ENCODE measurements at regions not wholly inside any gene's neighbourhood (a gene's known extent, or its start where the extent isn't known, plus 50 kb on each side); places are given as distances from the start of the nearest gene placed in this dataset.

DNA sequence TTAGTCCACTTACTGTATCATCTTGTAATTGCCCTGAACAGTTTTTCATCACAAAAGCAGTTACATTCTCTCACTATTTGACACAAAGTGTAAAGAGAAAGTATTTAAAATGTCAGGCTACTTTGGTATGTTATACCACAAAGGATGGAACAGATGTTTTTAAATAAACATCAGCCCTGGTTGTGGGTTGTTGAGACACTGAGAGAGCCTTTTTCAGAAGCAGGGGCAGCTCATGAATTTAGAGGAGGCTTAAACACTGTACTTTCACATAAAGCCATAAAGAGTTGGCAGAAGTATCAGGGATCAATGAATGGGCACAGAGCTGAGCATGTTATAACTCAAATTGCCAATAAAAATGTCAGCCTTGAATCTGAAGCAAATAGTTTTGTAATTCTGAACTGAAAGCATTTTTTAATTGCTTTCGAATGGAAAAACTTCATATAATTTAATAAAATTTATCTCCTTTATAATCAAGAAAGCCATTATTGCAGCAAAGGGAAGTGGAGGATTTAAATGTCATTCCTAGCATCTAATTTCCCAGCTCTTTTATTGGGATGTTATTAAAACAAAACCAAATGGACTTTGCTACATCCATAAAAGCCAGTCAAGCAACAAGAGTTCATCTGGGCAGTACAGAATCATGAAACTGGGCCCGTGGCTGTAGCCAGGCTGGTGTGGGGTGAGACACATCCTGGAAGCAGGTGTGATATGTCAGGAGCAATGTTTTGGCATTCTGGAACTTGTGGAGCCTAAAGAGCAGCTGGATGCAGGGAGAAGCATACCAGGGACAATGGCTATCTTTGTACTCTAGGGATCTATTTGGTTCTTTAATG is 95.1 kb upstream of the NT5C1B start:
- TF ChIP-seq, protein P1, sequence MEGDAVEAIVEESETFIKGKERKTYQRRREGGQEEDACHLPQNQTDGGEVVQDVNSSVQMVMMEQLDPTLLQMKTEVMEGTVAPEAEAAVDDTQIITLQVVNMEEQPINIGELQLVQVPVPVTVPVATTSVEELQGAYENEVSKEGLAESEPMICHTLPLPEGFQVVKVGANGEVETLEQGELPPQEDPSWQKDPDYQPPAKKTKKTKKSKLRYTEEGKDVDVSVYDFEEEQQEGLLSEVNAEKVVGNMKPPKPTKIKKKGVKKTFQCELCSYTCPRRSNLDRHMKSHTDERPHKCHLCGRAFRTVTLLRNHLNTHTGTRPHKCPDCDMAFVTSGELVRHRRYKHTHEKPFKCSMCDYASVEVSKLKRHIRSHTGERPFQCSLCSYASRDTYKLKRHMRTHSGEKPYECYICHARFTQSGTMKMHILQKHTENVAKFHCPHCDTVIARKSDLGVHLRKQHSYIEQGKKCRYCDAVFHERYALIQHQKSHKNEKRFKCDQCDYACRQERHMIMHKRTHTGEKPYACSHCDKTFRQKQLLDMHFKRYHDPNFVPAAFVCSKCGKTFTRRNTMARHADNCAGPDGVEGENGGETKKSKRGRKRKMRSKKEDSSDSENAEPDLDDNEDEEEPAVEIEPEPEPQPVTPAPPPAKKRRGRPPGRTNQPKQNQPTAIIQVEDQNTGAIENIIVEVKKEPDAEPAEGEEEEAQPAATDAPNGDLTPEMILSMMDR (IDR thresholded peaks at IDR 0.05; ENCODE audit: insufficient read depth in 1 of 2, low read depth in 1 of 2, low read length in 1 of 2, severe bottlenecking in 1 of 2, unreplicated experiment in 1 of 2), result no peak
- H3K9me3 ChIP-seq, result no peaks in the 10 kb centered on the region
- ChIA-PET POLR2A (no interaction called here), CTCF (no interaction called here)
- peaks cover 1% of the 10 kb centered on the region; the same call in 1 of the 2 replicates for H3K27me3 ChIP-seq (replicated peaks; ENCODE audit: control insufficient read depth, insufficient read depth, low read length)
- Mint-ChIP-seq H3K36me3 (ENCODE audit: insufficient read depth, unreplicated experiment) (no peaks in the 10 kb centered on the region), H3K27me3 (ENCODE audit: insufficient read depth, unreplicated experiment) (no peaks in the 10 kb centered on the region), H3K9me3 (ENCODE audit: unreplicated experiment) (no peaks in the 10 kb centered on the region), H3K27ac (ENCODE audit: unreplicated experiment) (no peak overlapping the region), H3K4me1 (ENCODE audit: low read depth, unreplicated experiment) (no peaks in the 10 kb centered on the region), H3K4me3 (ENCODE audit: unreplicated experiment) (no peak overlapping the region)
- intact Hi-C loops (cut with micrococcal nuclease; ENCODE audit: unreplicated experiment), result no loop called here
- no peak overlapping the region for H3K4me3 ChIP-seq (ENCODE audit: low read depth, low read length)
- no peak for DNase-seq
- no peaks in the 10 kb centered on the region for H3K36me3 ChIP-seq (ENCODE audit: control insufficient read depth, insufficient read depth, low read length)
- no peaks in the 10 kb centered on the region; the same call in 1 of the 2 replicates for H3K4me1 ChIP-seq
- no TSS peak for BruUV-seq (replicated peaks)

DNA sequence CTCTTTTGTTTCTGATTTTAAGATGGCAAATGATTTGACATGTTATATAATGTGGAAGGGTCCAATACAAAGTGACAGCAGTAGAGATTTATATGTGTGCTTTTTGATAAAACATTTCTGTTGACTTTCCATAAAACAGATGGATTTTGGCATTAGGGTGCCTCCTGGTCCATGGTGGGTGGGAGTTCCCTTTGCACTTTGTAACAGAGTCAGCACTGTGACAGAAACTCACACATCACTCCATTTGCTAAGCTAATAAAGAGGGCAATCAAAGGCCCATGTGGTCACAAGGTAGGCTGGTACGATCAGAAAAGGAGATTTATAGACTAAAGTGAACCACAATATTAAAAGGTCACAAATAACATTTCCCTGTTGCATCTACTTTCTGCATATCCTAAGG is 93.3 kb upstream of the NT5C1B start:
- no peak for DNase-seq
- Mint-ChIP-seq H3K27me3 (ENCODE audit: insufficient read depth, unreplicated experiment) (peaks cover 3% of the 10 kb centered on the region), H3K9me3 (ENCODE audit: unreplicated experiment) (no peaks in the 10 kb centered on the region), H3K27ac (ENCODE audit: unreplicated experiment) (no peak overlapping the region), H3K36me3 (ENCODE audit: insufficient read depth, unreplicated experiment) (no peaks in the 10 kb centered on the region), H3K4me3 (ENCODE audit: unreplicated experiment) (no peak overlapping the region), H3K4me1 (ENCODE audit: low read depth, unreplicated experiment) (no peaks in the 10 kb centered on the region)
- H3K9me3 ChIP-seq, result no peaks in the 10 kb centered on the region
- intact Hi-C loops (cut with micrococcal nuclease; ENCODE audit: unreplicated experiment), result no loop called here
- ChIA-PET POLR2A (no interaction called here), CTCF (no interaction called here)
- no peaks in the 10 kb centered on the region; the same call in 1 of the 2 replicates for H3K4me1 ChIP-seq
- TF ChIP-seq, protein P1 (IDR thresholded peaks at IDR 0.05; ENCODE audit: insufficient read depth in 1 of 2, low read depth in 1 of 2, low read length in 1 of 2, severe bottlenecking in 1 of 2, unreplicated experiment in 1 of 2), result no peak
- H3K27me3 ChIP-seq (replicated peaks; ENCODE audit: control insufficient read depth, insufficient read depth, low read length), result no peaks in the 10 kb centered on the region
- no peaks in the 10 kb centered on the region for H3K36me3 ChIP-seq (ENCODE audit: control insufficient read depth, insufficient read depth, low read length)
- no peak overlapping the region for H3K4me3 ChIP-seq (ENCODE audit: low read depth, low read length)
- no TSS peak for BruUV-seq (replicated peaks)

DNA sequence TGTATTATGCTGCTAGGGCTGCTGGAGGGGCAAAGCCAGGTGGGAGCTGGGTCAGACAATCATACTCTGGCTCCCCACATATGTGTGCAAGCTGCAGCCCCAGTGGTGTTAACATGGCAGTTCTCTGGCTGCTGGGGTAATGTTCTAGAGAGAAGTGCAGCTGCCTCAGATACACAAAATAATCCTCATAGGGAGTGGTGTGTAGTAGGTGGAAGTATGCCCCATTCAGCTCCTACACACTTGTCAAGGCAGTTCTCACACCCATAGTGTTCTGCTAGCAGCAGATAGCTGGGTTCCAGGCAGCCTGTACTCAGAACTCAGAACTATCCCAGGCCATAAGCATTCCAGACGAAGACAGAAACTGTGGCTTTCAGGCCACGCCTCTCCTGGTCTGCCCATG is 87.9 kb upstream of the NT5C1B start:
- Mint-ChIP-seq H3K36me3 (ENCODE audit: insufficient read depth, unreplicated experiment) (no peaks in the 10 kb centered on the region), H3K4me1 (ENCODE audit: low read depth, unreplicated experiment) (no peaks in the 10 kb centered on the region), H3K9me3 (ENCODE audit: unreplicated experiment) (no peaks in the 10 kb centered on the region), H3K27ac (ENCODE audit: unreplicated experiment) (no peak overlapping the region), H3K27me3 (ENCODE audit: insufficient read depth, unreplicated experiment) (peaks cover 3% of the 10 kb centered on the region), H3K4me3 (ENCODE audit: unreplicated experiment) (no peak overlapping the region)
- TF ChIP-seq, protein P1 (IDR thresholded peaks at IDR 0.05; ENCODE audit: insufficient read depth in 1 of 2, low read depth in 1 of 2, low read length in 1 of 2, severe bottlenecking in 1 of 2, unreplicated experiment in 1 of 2), result no peak
- CTCF ChIA-PET, result no interaction called here
- DNase-seq, result no peak
- BruUV-seq (replicated peaks), result no TSS peak
- no peaks in the 10 kb centered on the region for H3K36me3 ChIP-seq (ENCODE audit: control insufficient read depth, insufficient read depth, low read length)
- H3K4me3 ChIP-seq (ENCODE audit: low read depth, low read length), result no peak overlapping the region
- H3K27me3 ChIP-seq (replicated peaks; ENCODE audit: control insufficient read depth, insufficient read depth, low read length), result no peaks in the 10 kb centered on the region
- intact Hi-C loops (cut with micrococcal nuclease; ENCODE audit: unreplicated experiment), result no loop called here
- POLR2A ChIA-PET, result no interaction called here
- H3K9me3 ChIP-seq, result peaks cover 12% of the 10 kb centered on the region; the same call in 1 of the 2 replicates
- no peaks in the 10 kb centered on the region; the same call in 1 of the 2 replicates for H3K4me1 ChIP-seq
